BJ (cell line): ENCODE measurements at regions not wholly inside any gene's neighbourhood (a gene's known extent, or its start where the extent isn't known, plus 50 kb on each side); places are given as distances from the start of the nearest gene placed in this dataset.

Experiments
- CTCF ChIA-PET: fragments of 350-600 bp; formaldehyde crosslinking; extraction: SDS; loops from one replicate; lab custom pipeline; 2021; ENCODE audit warnings: antibody characterized with exemption, inconsistent platforms; lab: Yijun Ruan, JAX
- POLR2A ChIA-PET: fragments of 300-600 bp; sonication (Branson Sonifier 250); formaldehyde crosslinking; extraction: SDS; loops from one replicate; lab custom pipeline; 2021; ENCODE audit warnings: antibody characterized with exemption; lab: Charles Lee
- DNase-seq: peaks from one replicate; pipeline ENCODE4 v3.0.0-alpha.2; 2011; ENCODE audit warnings: low read depth
- H3K27me3 ChIP-seq: 2 replicates; pipeline ENCODE4 v1.6.0; 2011; ENCODE audit warnings: low read length; ENCODE audit not compliant: control insufficient read depth, insufficient read depth
- H3K36me3 ChIP-seq: 2 replicates; pipeline ENCODE4 v1.5.1; 2011; ENCODE audit warnings: low read length; ENCODE audit not compliant: control insufficient read depth, insufficient read depth
- H3K4me3 ChIP-seq: 2 replicates; pipeline ENCODE4 v1.5.1; 2011; ENCODE audit warnings: low read depth, mild to moderate bottlenecking, control low read depth, low read length
- CTCF ChIP-seq: IDR thresholded peaks from 2 replicates; pipeline ENCODE4 v1.5.1; 2011; ENCODE audit warnings: low read depth, mild to moderate bottlenecking, control low read depth, inconsistent platforms, low read length, moderate library complexity; ENCODE audit not compliant: insufficient read depth

- Histone ChIP-seq H3K4me3 (no peak overlapping the region), H3K27me3 (peaks cover 23% of the 10 kb centered on the region), H3K36me3 (no peaks in the 10 kb centered on the region)
- DNase-seq, result no peak
- POLR2A ChIA-PET, result no interaction called here
- TF ChIP-seq CTCF, result no peak
- CTCF ChIA-PET, result interaction anchor here (1.0 to 1.1 kb wide), 2 partner anchors 18 to 93 kb away, joined by 3 read pairs; no protein-coding TSS in a partner anchor
Observed at GRCh38 chr16:86166414-86166813, 267.5 kb downstream of the IRF8 start.

GRCh38 chr16:86167061-86167460, 268.1 kb downstream of the IRF8 start:
- no peak for DNase-seq
- POLR2A ChIA-PET, result no interaction called here
- TF ChIP-seq CTCF, result no peak
- CTCF ChIA-PET, result interaction anchor here (1.0 kb wide), 1 partner anchor 94 kb away, joined by 3 read pairs; no protein-coding TSS in a partner anchor
- Histone ChIP-seq H3K36me3 (no peaks in the 10 kb centered on the region), H3K27me3 (peaks cover 23% of the 10 kb centered on the region), H3K4me3 (no peak overlapping the region)

GRCh38 chr16:86170720-86171119, 271.8 kb downstream of the IRF8 start:
- Histone ChIP-seq H3K36me3 (no peaks in the 10 kb centered on the region), H3K4me3 (no peak overlapping the region), H3K27me3 (peaks cover 31% of the 10 kb centered on the region)
- ChIA-PET CTCF (no interaction called here), POLR2A (no interaction called here)
- no peak for TF ChIP-seq CTCF
- DNase-seq, result no peak

GRCh38 chr16:86171329-86171728, 272.4 kb downstream of the IRF8 start:
- TF ChIP-seq CTCF, result no peak
- ChIA-PET CTCF (no interaction called here), POLR2A (no interaction called here)
- no peaks in the 10 kb centered on the region for H3K36me3 ChIP-seq
- DNase-seq, result no peak
- peaks cover 34% of the 10 kb centered on the region for H3K27me3 ChIP-seq
- H3K4me3 ChIP-seq, result no peak overlapping the region

GRCh38 chr16:86175816-86176215, 276.9 kb downstream of the IRF8 start:
- Histone ChIP-seq H3K4me3 (no peak overlapping the region), H3K36me3 (no peaks in the 10 kb centered on the region), H3K27me3 (peaks cover 20% of the 10 kb centered on the region)
- POLR2A ChIA-PET, result no interaction called here
- CTCF ChIA-PET, result no interaction called here
- no peak for DNase-seq
- TF ChIP-seq CTCF, result no peak
